HG02623 (cell line): ENCODE measurements at regions not wholly inside any gene's neighbourhood (a gene's known extent, or its start where the extent isn't known, plus 50 kb on each side); places are given as distances from the start of the nearest gene placed in this dataset.

ENCODE experiments used
- ATAC-seq: cut with Tn5 transposase; IDR thresholded peaks from one replicate; pipeline ENCODE4 v1.9.1; 2021; ENCODE audit warnings: moderate library complexity; ENCODE audit not compliant: unreplicated experiment

GRCh38 chr17:79233916-79234551 is 159.4 kb downstream of the ENGASE start:
- no peak for ATAC-seq

GRCh38 chr17:79232957-79233356 is 158.3 kb downstream of the ENGASE start:
- ATAC-seq = no peak

- ATAC-seq = no peak
Observed at GRCh38 chr17:79231766-79232287, 157.2 kb downstream of the ENGASE start.

- ATAC-seq = no peak
Observed at GRCh38 chr17:79230576-79230975, 156.0 kb downstream of the ENGASE start.

- ATAC-seq = no peak
Observed at GRCh38 chr17:79226037-79226436, 151.4 kb downstream of the ENGASE start.

- ATAC-seq = no peak
Observed at GRCh38 chr17:79224903-79225302, 150.3 kb downstream of the ENGASE start.

- ATAC-seq = no peak
Observed at GRCh38 chr17:79224476-79224875, 149.9 kb downstream of the ENGASE start.

- no peak for ATAC-seq
Observed at GRCh38 chr17:79223953-79224352, 149.3 kb downstream of the ENGASE start.

GRCh38 chr17:79223471-79223870 is 148.8 kb downstream of the ENGASE start:
- no peak for ATAC-seq

GRCh38 chr17:79221597-79221996 is 147.0 kb downstream of the ENGASE start:
- no peak for ATAC-seq

GRCh38 chr17:79220713-79221291 is 146.2 kb downstream of the ENGASE start:
- ATAC-seq = no peak

GRCh38 chr17:79220201-79220712 is 145.6 kb downstream of the ENGASE start:
- ATAC-seq = no peak

- no peak for ATAC-seq
Observed at GRCh38 chr17:79219208-79219935, 144.7 kb downstream of the ENGASE start.

- ATAC-seq = no peak
Observed at GRCh38 chr17:79218825-79219200, 144.2 kb downstream of the ENGASE start.

GRCh38 chr17:79218175-79218824 is 143.7 kb downstream of the ENGASE start:
- ATAC-seq = no peak

- ATAC-seq = no peak
Observed at GRCh38 chr17:79217473-79218135, 143.0 kb downstream of the ENGASE start.

- ATAC-seq = no peak
Observed at GRCh38 chr17:79216826-79217225, 142.2 kb downstream of the ENGASE start.

GRCh38 chr17:79216391-79216790 is 141.8 kb downstream of the ENGASE start:
- no peak for ATAC-seq

- no peak for ATAC-seq
Observed at GRCh38 chr17:79215631-79216030, 141.0 kb downstream of the ENGASE start.

GRCh38 chr17:79214940-79215604 is 140.4 kb downstream of the ENGASE start:
- no peak for ATAC-seq
